ENCODE measurements at regions not wholly inside any gene's neighbourhood (a gene's known extent, or its start where the extent isn't known, plus 50 kb on each side); places are given as distances from the start of the nearest gene placed in this dataset.
"Not testable (repeated sequence)": the region's sequence is repeated elsewhere in the genome, so short reads cannot be mapped to it uniquely, and the experiment has no call there.

DNA sequence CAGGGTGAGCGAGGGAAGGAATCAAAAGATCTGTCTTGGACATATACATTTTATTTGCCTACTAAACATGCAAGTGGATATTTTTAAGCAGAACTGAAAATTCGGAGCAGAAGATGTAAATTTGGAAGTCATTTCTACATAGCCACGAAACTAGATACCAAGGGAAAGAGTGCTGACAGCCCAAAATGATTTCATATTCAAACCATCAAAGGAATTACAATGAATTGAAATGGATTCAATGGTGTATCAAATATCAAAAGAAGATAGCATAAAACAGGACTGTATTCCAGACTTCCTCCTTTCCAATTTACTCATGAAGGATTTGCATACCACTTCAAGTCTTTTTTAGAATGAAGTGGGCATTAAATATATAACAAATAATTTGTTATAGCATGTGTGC is 313.5 kb upstream of the KITLG start:
- no peak for DNase-seq
- H3K9ac ChIP-seq (ENCODE audit: insufficient read depth in 1 of 2, low read length in 2 of 2), result no peak overlapping the region
- TF ChIP-seq, protein P1, sequence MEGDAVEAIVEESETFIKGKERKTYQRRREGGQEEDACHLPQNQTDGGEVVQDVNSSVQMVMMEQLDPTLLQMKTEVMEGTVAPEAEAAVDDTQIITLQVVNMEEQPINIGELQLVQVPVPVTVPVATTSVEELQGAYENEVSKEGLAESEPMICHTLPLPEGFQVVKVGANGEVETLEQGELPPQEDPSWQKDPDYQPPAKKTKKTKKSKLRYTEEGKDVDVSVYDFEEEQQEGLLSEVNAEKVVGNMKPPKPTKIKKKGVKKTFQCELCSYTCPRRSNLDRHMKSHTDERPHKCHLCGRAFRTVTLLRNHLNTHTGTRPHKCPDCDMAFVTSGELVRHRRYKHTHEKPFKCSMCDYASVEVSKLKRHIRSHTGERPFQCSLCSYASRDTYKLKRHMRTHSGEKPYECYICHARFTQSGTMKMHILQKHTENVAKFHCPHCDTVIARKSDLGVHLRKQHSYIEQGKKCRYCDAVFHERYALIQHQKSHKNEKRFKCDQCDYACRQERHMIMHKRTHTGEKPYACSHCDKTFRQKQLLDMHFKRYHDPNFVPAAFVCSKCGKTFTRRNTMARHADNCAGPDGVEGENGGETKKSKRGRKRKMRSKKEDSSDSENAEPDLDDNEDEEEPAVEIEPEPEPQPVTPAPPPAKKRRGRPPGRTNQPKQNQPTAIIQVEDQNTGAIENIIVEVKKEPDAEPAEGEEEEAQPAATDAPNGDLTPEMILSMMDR (IDR thresholded peaks at IDR 0.05; ENCODE audit: control extremely low read depth, extremely low read depth), result no peak
- no peak for ATAC-seq (ENCODE audit: insufficient read depth, low FRiP score)
- H3K4me3 ChIP-seq, result no peak overlapping the region
- no peaks in the 10 kb centered on the region for H3K36me3 ChIP-seq (ENCODE audit: control insufficient read depth in 4 of 4, insufficient read depth in 4 of 4, low read length in 4 of 4)
- no peaks in the 10 kb centered on the region for H3K4me1 ChIP-seq (ENCODE audit: control insufficient read depth in 5 of 5, insufficient read depth in 5 of 5, low read length in 5 of 5)
- no peaks in the 10 kb centered on the region for H3K9me3 ChIP-seq (ENCODE audit: control insufficient read depth in 4 of 4, insufficient read depth in 3 of 4, low read length in 3 of 4)
- 80 to 89% methylated on average over 3 of the region's 3 CpGs for WGBS, 2 donors
- H3K27me3 ChIP-seq (ENCODE audit: control insufficient read depth in 3 of 3, insufficient read depth in 3 of 3, low read length in 2 of 3), result no peaks in the 10 kb centered on the region
- H3K27ac ChIP-seq (ENCODE audit: low read depth in 1 of 2, low read length in 1 of 2), result no peak overlapping the region

DNA sequence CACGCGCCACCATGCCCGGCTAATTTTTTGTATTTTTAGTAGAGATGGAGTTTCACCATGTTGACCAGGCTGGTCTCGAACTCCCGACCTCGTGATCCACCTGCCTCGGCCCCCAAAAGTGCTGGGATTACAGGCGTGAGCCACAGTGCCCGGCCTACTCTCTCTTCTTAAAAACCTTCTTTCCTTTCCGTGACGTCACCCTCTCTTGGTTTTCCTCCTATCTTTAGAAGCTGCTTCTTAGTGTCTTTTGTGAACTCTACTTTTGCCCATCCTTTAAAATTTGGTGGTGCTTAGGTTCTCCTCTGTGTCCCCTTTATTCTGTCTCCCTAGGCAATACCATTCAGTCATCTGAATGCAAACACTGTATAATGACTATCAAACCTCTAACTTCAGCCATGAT is 311.2 kb upstream of the KITLG start:
- not testable (repeated sequence) for H3K4me1 ChIP-seq (ENCODE audit: control insufficient read depth in 5 of 5, insufficient read depth in 5 of 5, low read length in 5 of 5); H3K9me3 ChIP-seq (ENCODE audit: control insufficient read depth in 4 of 4, insufficient read depth in 3 of 4, low read length in 3 of 4); H3K27me3 ChIP-seq (ENCODE audit: control insufficient read depth in 3 of 3, insufficient read depth in 3 of 3, low read length in 2 of 3); H3K4me3 ChIP-seq; DNase-seq; ATAC-seq (ENCODE audit: insufficient read depth, low FRiP score); H3K36me3 ChIP-seq (ENCODE audit: control insufficient read depth in 4 of 4, insufficient read depth in 4 of 4, low read length in 4 of 4); H3K27ac ChIP-seq (ENCODE audit: low read depth in 1 of 2, low read length in 1 of 2); H3K9ac ChIP-seq (ENCODE audit: insufficient read depth in 1 of 2, low read length in 2 of 2)
- WGBS, 2 donors, result 96% methylated on average over 11 of the region's 11 CpGs

DNA sequence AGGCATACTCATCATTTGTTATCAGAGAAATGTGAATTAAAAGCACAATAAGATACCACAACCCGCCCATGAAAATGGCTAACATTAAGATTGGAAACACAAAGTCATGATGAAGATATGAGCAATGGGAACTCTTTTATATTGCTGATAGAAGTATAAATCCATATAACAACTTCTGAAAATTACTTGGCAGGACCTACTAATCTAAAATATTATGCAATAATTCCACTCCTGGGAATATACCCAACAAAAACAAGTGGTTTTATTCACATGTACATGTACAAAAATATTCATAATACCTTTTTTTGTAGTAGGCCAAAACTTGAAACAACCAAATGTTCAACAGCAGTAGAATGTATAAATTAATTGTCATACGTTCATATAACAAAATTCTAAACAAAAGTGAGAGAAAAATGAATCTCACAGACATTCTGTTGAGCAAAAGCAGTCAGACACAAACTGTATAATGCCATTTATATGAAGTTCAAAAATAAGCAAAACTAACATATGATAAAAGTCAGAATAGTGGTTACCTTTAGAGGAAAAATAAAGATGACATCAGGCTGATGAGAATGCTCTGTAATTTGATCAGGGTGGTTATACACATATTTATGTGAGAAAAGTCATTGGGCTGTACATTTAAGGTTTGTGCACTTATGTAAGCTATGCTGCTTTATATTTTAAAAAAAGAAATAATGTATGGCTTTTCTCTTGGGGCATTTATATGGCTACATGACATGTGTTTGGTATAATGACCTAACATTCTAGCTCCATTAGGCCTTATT is 309.2 kb upstream of the KITLG start:
- H3K9ac ChIP-seq (ENCODE audit: insufficient read depth in 1 of 2, low read length in 2 of 2), result no peak overlapping the region
- no peaks in the 10 kb centered on the region for H3K27me3 ChIP-seq (ENCODE audit: control insufficient read depth in 3 of 3, insufficient read depth in 3 of 3, low read length in 2 of 3)
- DNase-seq (peak in 1 of 3 donors; percentile 24), ATAC-seq (ENCODE audit: insufficient read depth, low FRiP score) (no peak)
- no peak overlapping the region for H3K4me3 ChIP-seq
- no peak overlapping the region for H3K27ac ChIP-seq (ENCODE audit: low read depth in 1 of 2, low read length in 1 of 2)
- TF ChIP-seq, protein P1 (IDR thresholded peaks at IDR 0.05; ENCODE audit: control extremely low read depth, extremely low read depth), result no peak
- H3K4me1 ChIP-seq (ENCODE audit: control insufficient read depth in 5 of 5, insufficient read depth in 5 of 5, low read length in 5 of 5), result peaks cover 0 to 1% (median 0%) of the 10 kb centered on the region in 5 donors
- 85 to 94% methylated on average over 2 of the region's 2 CpGs for WGBS, 2 donors
- H3K9me3 ChIP-seq (ENCODE audit: control insufficient read depth in 4 of 4, insufficient read depth in 3 of 4, low read length in 3 of 4), result no peaks in the 10 kb centered on the region
- H3K36me3 ChIP-seq (ENCODE audit: control insufficient read depth in 4 of 4, insufficient read depth in 4 of 4, low read length in 4 of 4), result no peaks in the 10 kb centered on the region

DNA sequence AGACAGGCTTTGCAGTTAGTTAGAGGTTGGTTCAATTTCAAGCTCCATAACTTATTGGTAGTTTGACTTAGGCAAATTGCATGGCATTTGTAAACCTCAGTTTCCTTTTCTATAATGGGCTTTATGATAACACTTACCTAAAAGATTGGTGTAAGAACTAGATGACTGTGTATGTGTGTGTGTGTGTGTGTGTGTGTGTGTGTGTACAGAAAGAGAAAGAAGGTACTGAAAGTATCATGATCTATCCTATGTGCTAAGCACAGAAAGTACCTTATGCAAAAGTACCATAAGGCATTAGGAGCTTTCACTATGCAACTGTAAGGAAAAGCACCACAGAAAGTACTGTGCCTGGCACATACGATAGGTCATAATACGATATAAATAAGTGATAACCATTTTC is 304.3 kb upstream of the KITLG start:
- Histone ChIP-seq H3K27ac (ENCODE audit: low read depth in 1 of 2, low read length in 1 of 2) (no peak overlapping the region), H3K36me3 (ENCODE audit: control insufficient read depth in 4 of 4, insufficient read depth in 4 of 4, low read length in 4 of 4) (no peaks in the 10 kb centered on the region), H3K9me3 (ENCODE audit: control insufficient read depth in 4 of 4, insufficient read depth in 3 of 4, low read length in 3 of 4) (no peaks in the 10 kb centered on the region), H3K9ac (ENCODE audit: insufficient read depth in 1 of 2, low read length in 2 of 2) (no peak overlapping the region), H3K27me3 (ENCODE audit: control insufficient read depth in 3 of 3, insufficient read depth in 3 of 3, low read length in 2 of 3) (no peaks in the 10 kb centered on the region), H3K4me3 (no peak overlapping the region), H3K4me1 (ENCODE audit: control insufficient read depth in 5 of 5, insufficient read depth in 5 of 5, low read length in 5 of 5) (peaks cover 0 to 1% (median 0%) of the 10 kb centered on the region in 5 donors)
- 80 to 81% methylated on average over 2 of the region's 2 CpGs for WGBS, 2 donors
- ATAC-seq (ENCODE audit: insufficient read depth, low FRiP score), result no peak
- TF ChIP-seq, protein P1 (IDR thresholded peaks at IDR 0.05; ENCODE audit: control extremely low read depth, extremely low read depth), result no peak
- no peak for DNase-seq

Data from lung (tissue), 11 donors.